ENCODE measurements at regions not wholly inside any gene's neighbourhood (a gene's known extent, or its start where the extent isn't known, plus 50 kb on each side); places are given as distances from the start of the nearest gene placed in this dataset.
"Not testable (repeated sequence)": the region's sequence is repeated elsewhere in the genome, so short reads cannot be mapped to it uniquely, and the experiment has no call there.

DNA sequence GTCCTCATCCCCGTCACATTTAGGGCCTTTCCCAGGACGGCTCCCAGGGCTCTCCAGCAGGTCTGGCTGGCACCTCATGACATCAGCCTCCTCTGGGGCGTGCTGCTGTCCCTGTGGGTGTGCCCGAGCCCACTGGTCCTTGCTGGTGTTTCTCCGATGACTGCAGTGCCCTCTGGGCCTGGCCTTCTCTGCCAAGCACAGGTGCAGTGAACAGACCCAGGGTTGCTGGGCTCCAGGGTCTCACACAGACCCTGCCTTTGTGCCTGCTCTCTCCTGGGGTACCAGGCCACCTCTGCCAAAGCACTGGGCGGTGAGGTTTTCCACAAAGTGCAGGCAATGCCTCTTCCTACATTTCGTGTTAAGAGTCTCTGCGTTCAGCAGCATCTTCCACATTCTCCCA, 246.1 kb downstream of the ACKR3 start:
- no peak for DNase-seq (ENCODE audit: extremely low spot score, insufficient read length, low read depth)
- no peak for FAIRE-seq

DNA sequence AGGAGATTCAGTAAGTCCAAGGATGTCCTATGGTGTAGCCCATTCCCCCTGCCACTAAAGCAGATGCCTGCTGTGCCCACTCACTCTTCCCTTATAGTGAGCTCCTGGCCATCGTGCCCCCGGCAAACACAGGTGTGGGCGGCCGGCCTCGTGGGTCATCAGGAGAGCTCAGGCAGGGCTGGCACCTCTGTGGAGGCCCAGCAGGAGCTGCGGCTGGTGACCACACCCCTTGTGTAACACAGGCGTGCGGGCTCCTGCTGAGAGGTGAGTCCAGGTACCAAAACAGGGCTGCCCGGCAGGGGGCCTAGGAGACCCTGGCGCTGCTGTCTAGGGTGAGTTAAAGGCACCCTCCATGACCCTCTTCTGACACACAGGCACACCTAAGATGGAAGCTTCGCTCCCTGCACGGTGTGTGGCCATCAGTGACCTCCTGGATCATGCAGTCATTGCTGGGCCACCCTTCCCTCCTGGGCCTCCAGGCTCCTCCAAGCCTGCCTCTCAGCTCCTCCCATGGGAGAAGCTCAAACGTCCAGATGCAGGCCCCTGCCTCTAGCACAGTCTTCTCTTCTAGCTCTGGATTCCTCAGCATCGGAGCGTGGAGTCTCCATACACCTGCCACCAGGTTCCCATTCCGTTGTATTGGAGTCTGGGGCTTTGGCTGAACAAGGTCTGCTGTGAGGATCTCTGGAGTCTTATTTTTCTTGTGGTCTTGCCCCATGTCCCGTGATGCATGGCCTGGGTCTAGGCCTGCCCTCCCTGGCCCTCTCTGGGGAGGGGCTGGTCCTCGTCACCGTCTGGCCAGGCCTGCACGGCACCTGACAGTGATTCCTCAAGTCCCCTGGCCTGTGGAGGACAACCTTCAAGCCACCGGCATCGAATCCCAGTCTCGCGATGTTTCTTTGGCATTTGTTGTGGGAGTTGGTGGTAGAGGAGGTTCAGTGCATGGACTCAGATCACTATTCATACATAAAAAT, 246.9 kb downstream of the ACKR3 start:
- DNase-seq (ENCODE audit: extremely low spot score, insufficient read length, low read depth) (no peak), FAIRE-seq (no peak)

DNA sequence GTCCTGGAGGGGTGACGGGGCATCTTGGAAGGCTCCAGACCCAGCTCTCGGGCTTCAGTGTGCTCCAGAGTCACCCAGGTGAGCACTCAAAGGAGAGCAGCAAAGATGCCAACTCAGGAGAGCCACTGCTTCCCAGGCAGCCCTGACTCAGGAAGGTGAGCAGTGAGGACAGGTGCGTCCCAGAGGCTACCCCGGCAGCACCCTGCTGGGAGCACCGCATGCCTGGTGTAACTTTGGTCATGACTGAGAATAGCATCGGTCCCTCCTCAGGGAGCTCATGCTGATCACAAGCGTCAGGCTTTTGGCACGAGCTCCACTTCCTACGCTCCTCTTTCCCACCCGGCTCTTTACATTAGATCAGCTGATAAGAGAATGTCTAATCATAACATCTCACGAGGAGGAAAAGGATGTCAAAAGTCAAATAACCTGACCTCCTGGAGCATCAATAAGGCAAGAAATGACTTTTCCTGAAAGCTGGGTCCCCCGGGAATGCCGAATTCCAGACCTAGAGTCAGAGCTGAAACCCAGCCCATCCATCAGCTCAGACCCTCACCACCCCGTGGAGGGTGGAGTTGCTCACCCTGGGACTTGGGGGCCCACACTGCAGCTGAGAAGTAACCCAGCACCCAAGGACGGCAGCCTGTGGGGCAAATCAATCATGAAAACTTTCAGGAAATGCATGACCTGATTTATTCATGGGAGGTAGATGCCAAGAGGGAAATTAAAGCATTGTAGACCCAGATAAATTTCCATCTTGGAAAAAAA, 248.8 kb downstream of the ACKR3 start:
- FAIRE-seq (no peak), DNase-seq (ENCODE audit: extremely low spot score, insufficient read length, low read depth) (no peak)

DNA sequence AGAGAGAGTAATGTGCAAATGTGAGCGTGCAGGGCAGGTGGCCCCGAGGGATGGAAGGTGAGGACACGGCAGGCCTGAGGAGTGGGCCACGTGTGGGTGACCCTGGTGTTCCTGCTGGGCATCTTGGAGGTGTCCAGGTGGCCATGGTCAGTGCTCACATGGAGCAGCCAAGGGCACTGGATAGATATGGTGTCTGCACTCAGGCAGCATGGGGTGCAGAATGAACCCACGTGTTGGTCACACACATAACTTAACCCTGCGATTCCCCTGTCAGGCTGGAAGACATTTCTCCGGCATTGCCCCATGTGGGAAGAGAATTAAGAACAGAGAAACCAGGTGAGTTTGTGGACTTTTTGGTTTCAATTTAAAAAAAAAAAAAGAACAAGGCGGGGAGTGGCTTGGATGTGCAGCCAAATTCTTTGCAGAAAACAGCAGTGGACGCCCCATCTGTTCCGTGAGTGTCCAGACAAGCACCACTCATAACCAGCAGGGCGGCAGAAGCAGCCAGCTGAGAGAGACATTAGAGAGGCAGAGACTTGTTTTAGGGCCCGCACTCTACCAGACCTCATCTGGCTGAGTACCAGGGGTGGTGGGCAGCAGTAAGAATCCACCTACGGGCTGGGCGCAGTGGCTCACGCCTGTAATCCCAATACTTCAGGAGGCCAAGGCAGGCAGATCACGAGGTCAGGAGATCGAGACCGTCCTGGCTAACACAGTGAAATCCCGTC, 249.8 kb downstream of the ACKR3 start:
- FAIRE-seq (no peak), DNase-seq (ENCODE audit: extremely low spot score, insufficient read length, low read depth) (no peak)

DNA sequence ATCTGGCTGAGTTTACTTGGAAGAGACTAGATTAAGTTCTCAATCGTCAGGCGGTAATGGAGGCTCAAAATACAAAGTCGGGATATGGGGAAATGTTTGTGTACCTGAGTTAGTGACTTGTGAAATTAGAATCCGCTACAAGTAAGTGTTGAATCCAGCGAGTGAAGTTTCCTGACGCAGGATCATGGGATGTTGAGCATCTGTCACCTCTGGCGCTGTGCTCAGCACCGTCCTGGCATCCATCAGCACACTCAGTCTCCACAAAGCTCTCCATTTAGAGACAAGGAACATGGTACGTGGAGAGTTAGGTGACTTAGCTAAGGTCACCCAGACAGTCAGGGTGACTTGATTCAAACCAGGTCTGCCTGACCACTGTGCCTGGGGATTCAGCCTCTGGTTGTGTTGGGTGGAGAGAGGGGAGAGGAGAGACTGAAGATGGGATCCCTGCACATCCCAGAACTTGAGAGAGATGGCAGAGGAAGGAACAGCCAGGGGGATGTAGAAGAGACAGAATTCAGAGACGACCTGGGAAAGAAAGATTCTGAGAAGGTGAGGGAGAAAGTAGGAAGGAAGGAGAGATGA, 251.2 kb downstream of the ACKR3 start:
- no peak for FAIRE-seq
- DNase-seq (ENCODE audit: extremely low spot score, insufficient read length, low read depth), result no peak

DNA sequence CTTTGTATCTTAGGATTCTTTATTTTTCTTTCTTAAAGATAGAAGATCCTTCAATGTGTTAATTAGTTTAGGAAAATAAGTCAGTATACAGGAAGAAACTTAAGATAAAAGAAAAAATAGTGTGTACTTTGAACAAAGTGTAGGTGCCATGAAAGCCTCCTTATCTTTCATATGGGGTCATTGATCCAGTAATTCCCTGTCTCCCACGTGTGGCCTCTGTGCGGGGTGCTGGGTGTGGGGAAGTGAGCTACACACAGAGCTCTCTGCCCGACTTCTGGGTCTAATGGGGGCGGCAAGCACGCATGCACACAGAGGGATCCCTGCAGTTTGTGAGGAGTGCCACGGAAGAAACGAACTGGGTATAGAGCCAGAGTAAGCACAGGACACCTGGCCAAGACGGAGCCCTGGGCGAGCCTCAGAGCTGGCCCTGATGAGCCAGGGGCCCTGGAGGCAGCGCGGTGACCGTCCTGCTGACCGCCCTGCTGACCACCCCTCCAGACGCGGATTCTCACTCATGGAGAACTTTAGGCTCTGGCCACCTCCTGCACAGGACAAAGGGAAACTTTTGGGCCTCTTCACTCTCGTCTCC, 253.5 kb downstream of the ACKR3 start:
- no peak for DNase-seq (ENCODE audit: extremely low spot score, insufficient read length, low read depth)
- FAIRE-seq, result no peak

GRCh38 chr2:236823963-236824362, 254.3 kb downstream of the ACKR3 start:
- no peak for FAIRE-seq
- DNase-seq (ENCODE audit: extremely low spot score, insufficient read length, low read depth), result no peak

DNA sequence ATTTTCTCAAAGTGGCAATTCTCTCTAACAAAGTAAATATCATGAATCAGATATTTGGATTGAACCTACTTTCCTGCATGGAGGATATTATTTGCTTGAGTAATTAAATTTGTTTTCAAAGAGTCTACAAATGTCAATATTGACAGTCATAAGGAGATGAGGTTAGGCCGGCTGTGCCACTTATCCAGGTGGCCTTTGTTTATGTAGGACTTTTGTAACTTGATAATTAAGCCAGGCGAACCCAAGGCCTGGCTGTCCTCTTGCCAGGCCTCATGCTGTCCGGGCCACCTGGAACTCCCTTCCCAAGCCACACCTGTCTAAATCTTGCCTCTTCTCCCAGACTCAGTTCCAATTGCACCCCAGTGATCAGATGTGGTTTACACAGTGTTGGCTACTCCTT, 255.2 kb downstream of the ACKR3 start:
- no peak for FAIRE-seq

DNA sequence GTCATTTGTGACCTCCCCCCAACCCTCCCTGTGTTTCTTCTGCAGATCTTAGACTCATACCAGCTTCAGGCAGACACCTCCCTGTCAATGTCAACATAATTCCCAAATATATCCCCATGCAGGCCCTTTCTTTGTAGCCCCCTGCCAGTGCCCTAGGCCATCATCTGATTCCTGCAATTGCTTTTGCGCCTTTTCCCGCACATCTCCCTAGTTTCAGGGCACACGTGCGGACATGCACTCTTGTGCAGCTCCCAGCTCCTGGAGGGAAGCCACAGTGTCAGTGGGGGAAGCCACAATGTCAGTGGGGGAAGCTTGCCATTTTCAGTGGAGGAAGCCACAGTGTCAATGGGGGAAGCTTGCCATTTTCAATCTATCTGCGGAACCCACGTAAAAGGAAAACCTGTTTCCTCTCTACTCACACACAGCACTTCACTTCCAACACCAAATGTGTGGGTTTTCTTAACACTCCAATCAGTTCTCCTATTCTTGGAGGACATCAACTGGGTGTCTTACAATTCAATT, 256.4 kb downstream of the ACKR3 start:
- FAIRE-seq (no peak), DNase-seq (ENCODE audit: extremely low spot score, insufficient read length, low read depth) (no peak)

More for the DNA sequence above, 255.2 kb downstream of the ACKR3 start:
- DNase-seq (ENCODE audit: extremely low spot score, insufficient read length, low read depth), result no peak

DNA sequence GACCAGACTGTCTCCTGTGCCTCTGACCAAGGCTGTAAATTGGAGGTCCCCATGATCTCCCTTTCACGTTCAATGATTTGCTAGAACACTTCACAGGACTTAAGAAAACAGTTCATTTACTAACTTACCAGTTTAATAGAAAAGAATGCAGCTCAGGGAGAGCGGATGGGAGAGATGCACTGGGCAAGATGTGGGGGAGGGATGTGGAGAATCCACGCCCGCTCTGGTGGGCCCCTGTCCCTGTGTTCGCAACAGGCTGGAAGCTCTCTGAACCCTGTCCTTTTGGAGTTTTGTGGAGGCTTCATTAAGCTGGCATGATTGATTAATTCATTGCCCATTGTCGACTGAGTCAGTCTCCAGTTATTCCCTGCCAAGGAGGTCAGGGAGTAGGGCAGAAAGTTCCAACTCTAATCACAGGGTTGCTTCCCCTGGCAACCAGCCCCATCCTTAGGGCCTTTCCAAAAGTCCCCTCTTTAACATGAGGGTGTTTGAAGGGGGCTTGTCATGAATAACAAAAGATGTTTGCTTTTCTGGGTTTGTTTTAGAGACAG, 257.1 kb downstream of the ACKR3 start:
- FAIRE-seq, result no peak
- no peak for DNase-seq (ENCODE audit: extremely low spot score, insufficient read length, low read depth)

DNA sequence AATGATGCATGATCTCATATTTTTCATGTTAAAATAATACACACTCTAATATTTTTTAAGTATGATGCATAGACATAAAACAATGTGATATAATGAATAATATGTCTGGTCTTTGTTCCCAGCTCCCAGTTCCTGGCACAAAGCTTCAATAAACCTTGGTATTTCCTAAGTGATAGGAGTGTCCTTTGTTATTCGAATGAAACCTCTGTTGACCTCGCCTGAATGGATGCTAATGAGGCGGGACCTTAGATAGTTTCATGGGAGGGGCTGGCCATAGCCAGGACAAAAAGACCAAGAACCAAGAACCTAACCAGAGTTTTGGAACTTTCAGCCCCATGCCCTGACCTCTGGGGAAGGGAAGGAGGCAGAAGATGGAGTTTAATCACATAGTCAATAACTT, 257.7 kb upstream of the COPS8 start:
- no peak for FAIRE-seq
- DNase-seq (ENCODE audit: extremely low spot score, insufficient read length, low read depth), result no peak

- FAIRE-seq (no peak), DNase-seq (ENCODE audit: extremely low spot score, insufficient read length, low read depth) (no peak)
Observed at GRCh38 chr2:236828820-236829219, 256.9 kb upstream of the COPS8 start.

DNA sequence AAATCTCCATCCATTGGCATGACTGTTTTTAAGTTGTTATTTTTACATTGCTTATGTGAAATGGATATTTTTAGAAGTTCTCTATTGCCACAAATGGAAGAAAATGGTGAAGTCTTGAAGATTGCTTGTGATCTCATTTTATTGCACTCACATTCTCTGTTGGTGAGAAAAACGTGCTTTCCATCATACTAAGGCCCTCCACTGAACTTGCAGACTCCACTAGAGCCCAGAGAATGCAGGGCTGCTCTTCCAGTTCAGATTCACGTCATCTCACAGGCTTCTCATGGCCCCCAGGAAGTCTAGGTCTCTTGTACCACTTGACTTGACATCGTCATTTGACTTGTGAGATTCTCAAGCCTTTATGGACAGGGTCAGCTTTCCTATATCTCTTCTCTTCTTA, 254.8 kb upstream of the COPS8 start:
- FAIRE-seq, result no peak
- DNase-seq (ENCODE audit: extremely low spot score, insufficient read length, low read depth), result no peak

DNA sequence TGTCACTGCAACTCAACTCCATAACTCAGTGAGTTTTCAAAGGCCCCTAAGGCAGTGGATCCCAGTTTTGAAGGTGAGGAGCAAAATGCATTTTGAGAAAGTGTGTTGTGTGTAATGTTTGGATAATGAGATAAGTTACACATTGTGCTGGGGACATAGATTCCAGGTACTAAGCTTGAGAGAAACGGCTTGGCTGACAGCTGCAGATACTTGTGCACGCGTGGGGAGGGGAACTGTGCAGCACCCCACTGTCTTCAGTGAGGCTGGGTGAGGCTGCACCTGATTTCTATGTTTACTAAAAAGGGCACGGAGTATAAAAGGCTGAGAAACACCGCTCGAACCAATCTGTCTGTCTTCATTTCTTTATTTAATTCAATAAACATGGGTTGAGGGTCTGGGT, 254.0 kb upstream of the COPS8 start:
- DNase-seq (ENCODE audit: extremely low spot score, insufficient read length, low read depth) (no peak), FAIRE-seq (no peak)

DNA sequence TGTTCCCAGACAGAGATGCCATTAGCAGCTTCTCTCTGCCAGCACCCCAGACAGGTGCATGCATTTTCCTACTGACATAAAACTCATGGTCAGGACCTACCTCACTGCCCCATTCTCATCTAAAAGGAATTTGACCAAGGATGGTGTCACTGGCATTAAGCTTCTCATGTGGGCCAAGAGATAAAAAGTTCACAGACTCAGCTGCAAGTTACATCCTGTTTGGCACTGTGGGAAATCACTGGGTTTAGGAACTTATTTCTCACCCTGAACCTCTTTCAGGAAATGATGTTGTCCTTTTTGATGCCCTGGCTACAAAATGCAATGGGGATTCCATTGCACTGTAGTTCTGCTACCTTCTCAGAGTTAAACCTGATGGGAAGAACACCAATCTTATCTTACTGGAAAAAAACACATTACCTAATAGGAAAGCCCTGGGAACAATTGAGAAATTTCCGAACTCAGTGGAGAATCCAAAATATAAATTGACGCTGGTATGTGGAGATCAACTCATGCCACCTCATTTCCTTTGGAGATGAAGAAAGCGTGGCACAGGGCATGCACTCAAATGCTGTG, 252.1 kb upstream of the COPS8 start:
- FAIRE-seq (no peak), DNase-seq (ENCODE audit: extremely low spot score, insufficient read length, low read depth) (no peak)

DNA sequence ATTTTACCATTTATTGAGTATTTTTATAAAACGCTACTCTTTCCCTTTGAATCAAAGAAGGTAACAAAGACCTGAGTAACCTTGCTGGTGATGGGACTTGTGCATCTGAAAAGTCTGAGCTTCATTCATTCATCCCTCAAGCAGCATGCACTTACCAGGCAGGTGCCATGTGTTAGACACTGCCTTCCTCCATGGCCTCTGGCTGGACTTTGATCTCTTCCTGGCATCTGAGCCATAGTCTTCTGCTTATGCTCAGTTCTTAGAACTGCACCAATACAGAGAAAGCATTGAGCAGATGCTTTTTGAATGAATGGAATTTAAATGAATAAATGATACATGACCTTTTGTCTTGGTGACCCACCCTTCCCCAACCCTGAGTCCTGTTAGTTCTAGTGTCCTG, 251.4 kb upstream of the COPS8 start:
- DNase-seq (ENCODE audit: extremely low spot score, insufficient read length, low read depth), result no peak

DNA sequence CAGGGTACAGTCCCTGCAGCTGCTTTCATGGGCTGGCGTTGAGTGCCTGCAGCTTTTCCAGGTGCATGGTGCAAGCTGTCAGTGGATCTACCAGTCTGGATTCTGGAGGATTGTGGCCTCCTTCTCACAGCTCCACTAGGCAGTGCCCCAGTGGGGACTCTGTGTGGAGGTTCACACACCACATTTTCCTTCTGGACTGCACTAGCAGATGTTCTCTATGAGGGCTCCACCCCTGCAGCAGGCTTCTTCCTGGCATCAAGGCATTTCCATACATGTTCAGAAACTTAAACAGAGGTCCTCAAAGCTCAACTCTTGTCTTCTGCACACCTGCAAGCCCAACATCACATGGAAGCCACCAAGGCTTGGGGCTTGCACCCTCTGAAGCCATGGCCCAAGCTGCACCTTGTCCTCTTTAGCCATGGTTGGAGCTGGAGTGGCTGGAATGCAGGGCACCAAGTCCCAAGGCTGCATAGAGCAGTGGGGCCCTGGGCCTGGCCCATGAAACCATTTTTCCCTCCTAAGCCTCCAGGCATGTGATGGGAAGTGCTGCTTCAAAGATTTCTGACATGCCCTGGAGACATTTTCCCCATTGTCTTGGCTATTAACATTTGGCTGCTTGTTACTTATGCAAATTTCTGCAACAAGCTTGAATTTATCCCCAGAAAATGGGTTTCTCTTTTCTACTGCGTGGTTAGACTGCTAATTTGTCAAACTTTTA, 250.2 kb upstream of the COPS8 start:
- DNase-seq (ENCODE audit: extremely low spot score, insufficient read length, low read depth), result no peak

More for the DNA sequence above, 251.4 kb upstream of the COPS8 start:
- no peak for FAIRE-seq

GRCh38 chr2:236836028-236836427, 249.7 kb upstream of the COPS8 start:
- not testable (repeated sequence) for DNase-seq (ENCODE audit: extremely low spot score, insufficient read length, low read depth); FAIRE-seq

More for the DNA sequence above, 250.2 kb upstream of the COPS8 start:
- no peak for FAIRE-seq

Data from GM18507 (cell line).